ENCODE measurements at regions not wholly inside any gene's neighbourhood (a gene's known extent, or its start where the extent isn't known, plus 50 kb on each side); places are given as distances from the start of the nearest gene placed in this dataset.
A peak's percentile ranks its signal among the peaks of the same experiment; 100 is the strongest.

DNA sequence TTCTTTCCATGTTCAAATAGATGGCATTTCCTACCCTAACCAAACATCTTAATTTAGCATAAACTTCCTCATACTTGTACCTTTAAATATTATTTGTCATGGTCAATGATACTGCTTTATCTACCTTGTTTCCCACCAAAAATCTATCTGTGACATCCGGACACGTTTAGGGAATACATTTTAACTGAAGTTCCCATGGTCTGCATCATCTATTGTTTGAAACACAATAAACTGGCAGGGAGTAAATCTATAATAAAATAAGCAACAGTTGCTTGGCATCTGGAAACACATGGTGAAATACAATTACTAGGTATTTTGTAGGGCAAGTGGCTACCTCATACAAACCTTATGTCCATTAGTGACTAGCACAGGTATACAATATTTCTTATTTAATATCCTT, 289.1 kb downstream of the GJA1 start:
- H3K23me2 ChIP-seq (ENCODE audit: insufficient read length, low read depth, low read length, poor library complexity, severe bottlenecking): no peaks in the 10 kb centered on the region
- no peak overlapping the region for H3K27ac ChIP-seq (ENCODE audit: insufficient read length, low read depth, low read length)
- TF ChIP-seq CTCF (conservative IDR thresholded peaks at IDR 0.05): no peak
- H3K9me3 ChIP-seq (ENCODE audit: control insufficient read depth, low read depth, low read length): no peaks in the 10 kb centered on the region
- H3K4ac ChIP-seq (ENCODE audit: low read depth, low read length): no peak overlapping the region
- H3K23ac ChIP-seq (ENCODE audit: insufficient read length, low read depth, low read length): no peak overlapping the region
- WGBS (ENCODE audit: extremely low coverage, insufficient read length, low lambda C conversion rate): no CpG with 5 or more reads among the region's 2 CpGs
- Mint-ChIP-seq H3K9me3 (peaks cover 12 to 17% of the 10 kb centered on the region in 2 experiments), H3K4me1 (no peaks in the 10 kb centered on the region), H3K4me3 (no peak overlapping the region), H3K36me3 (ENCODE audit: insufficient read depth in 1 of 3, low read depth in 3 of 3) (peaks cover 1 to 14% (median 12%) of the 10 kb centered on the region in 3 experiments; a peak in 5 of 7 replicates), H3K27ac (peak overlapping the region in 1 of 3 experiments; percentile 53; a peak in 2 of 7 replicates), H3K27me3 (ENCODE audit: low read depth) (no peaks in the 10 kb centered on the region)
- H4K20me1 ChIP-seq (ENCODE audit: control insufficient read depth, insufficient read depth, insufficient read length): no peaks in the 10 kb centered on the region
- no peak overlapping the region for H3K9ac ChIP-seq (ENCODE audit: extremely low read depth, insufficient read length, low read length)
- H4K8ac ChIP-seq (replicated peaks; ENCODE audit: insufficient read length, low read depth, low read length): no peak overlapping the region
- H2AFZ ChIP-seq (ENCODE audit: low read length): no peak overlapping the region
- H2BK12ac ChIP-seq (ENCODE audit: insufficient read length, low read depth, low read length): no peak overlapping the region
- H3T11ph ChIP-seq (ENCODE audit: low read length): no peak overlapping the region
- H4K91ac ChIP-seq (ENCODE audit: insufficient read length, low read depth, low read length): no peak overlapping the region
- no peak overlapping the region for H2BK20ac ChIP-seq (ENCODE audit: low read depth, low read length, poor library complexity, severe bottlenecking)
- no peak overlapping the region for H2AK5ac ChIP-seq (ENCODE audit: insufficient read length, low read length)
- H2BK15ac ChIP-seq (ENCODE audit: low read depth, low read length): no peak overlapping the region
- no peak overlapping the region for H2BK5ac ChIP-seq (ENCODE audit: insufficient read length, low read length)
- H3K14ac ChIP-seq (ENCODE audit: insufficient read depth, low read length): no peak overlapping the region
- no peaks in the 10 kb centered on the region for H3K79me2 ChIP-seq (ENCODE audit: insufficient read depth, low read length)
- no peak overlapping the region for H2BK120ac ChIP-seq (ENCODE audit: low read depth, low read length, poor library complexity, severe bottlenecking)
- H3K18ac ChIP-seq (ENCODE audit: insufficient read length, low read depth, low read length): no peak overlapping the region
- no peak for DNase-seq
- no peaks in the 10 kb centered on the region for H3K27me3 ChIP-seq (ENCODE audit: insufficient read depth, low read length)
- H3K56ac ChIP-seq (ENCODE audit: insufficient read length, low read depth, low read length): no peak overlapping the region
- H4K5ac ChIP-seq (ENCODE audit: insufficient read length, low read depth, low read length): no peak overlapping the region
- no peaks in the 10 kb centered on the region for H3K4me1 ChIP-seq (ENCODE audit: insufficient read depth, low read length)
- no peak overlapping the region for H3K4me2 ChIP-seq (ENCODE audit: insufficient read depth, insufficient read length, low read length)
- H3K79me1 ChIP-seq (ENCODE audit: insufficient read depth, low read depth, low read length, poor library complexity, severe bottlenecking): no peaks in the 10 kb centered on the region

Measured in H9 (cell line).